Uterus (tissue), 2 donors: ENCODE measurements at regions not wholly inside any gene's neighbourhood (a gene's known extent, or its start where the extent isn't known, plus 50 kb on each side); places are given as distances from the start of the nearest gene placed in this dataset.

Experiments
- CTCF ChIP-seq, 4 experiments: fragments of 200-600 bp in 2 of 4; fragments of 450-650 bp in 2 of 4; sonication (generic) in 2 of 4; IDR thresholded peaks; one replicate each; pipeline ENCODE4 v1.5.1; 2016 to 2019; ENCODE audit warnings: antibody characterized with exemption in 4 of 4, mild to moderate bottlenecking in 2 of 4, moderate library complexity in 1 of 4
- POLR2A ChIP-seq, 2 donors: fragments of 450-650 bp; IDR thresholded peaks; one replicate each; pipeline ENCODE4 v1.6.1; 2016; ENCODE audit warnings: antibody characterized with exemption in 2 of 2, mild to moderate bottlenecking in 1 of 2, moderate library complexity in 1 of 2

GRCh38 chr7:86002858-86003257, 640.9 kb upstream of the GRM3 start:
- TF ChIP-seq CTCF (IDR thresholded peaks at IDR 0.05) (no peak), POLR2A (IDR thresholded peaks at IDR 0.05) (no peak)
